ENCODE measurements at regions not wholly inside any gene's neighbourhood (a gene's known extent, or its start where the extent isn't known, plus 50 kb on each side); places are given as distances from the start of the nearest gene placed in this dataset.

GRCh38 chr2:217703999-217704398 lies 298.8 kb downstream of the TNS1 start:
- TF ChIP-seq, protein P1, sequence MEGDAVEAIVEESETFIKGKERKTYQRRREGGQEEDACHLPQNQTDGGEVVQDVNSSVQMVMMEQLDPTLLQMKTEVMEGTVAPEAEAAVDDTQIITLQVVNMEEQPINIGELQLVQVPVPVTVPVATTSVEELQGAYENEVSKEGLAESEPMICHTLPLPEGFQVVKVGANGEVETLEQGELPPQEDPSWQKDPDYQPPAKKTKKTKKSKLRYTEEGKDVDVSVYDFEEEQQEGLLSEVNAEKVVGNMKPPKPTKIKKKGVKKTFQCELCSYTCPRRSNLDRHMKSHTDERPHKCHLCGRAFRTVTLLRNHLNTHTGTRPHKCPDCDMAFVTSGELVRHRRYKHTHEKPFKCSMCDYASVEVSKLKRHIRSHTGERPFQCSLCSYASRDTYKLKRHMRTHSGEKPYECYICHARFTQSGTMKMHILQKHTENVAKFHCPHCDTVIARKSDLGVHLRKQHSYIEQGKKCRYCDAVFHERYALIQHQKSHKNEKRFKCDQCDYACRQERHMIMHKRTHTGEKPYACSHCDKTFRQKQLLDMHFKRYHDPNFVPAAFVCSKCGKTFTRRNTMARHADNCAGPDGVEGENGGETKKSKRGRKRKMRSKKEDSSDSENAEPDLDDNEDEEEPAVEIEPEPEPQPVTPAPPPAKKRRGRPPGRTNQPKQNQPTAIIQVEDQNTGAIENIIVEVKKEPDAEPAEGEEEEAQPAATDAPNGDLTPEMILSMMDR (IDR thresholded peaks at IDR 0.05), result no peak
- no peak for TF ChIP-seq ZFX (IDR thresholded peaks at IDR 0.05; ENCODE audit: borderline replicate concordance)
